ENCODE measurements at regions not wholly inside any gene's neighbourhood (a gene's known extent, or its start where the extent isn't known, plus 50 kb on each side); places are given as distances from the start of the nearest gene placed in this dataset.
"Not testable (repeated sequence)": the region's sequence is repeated elsewhere in the genome, so short reads cannot be mapped to it uniquely, and the experiment has no call there.

DNA sequence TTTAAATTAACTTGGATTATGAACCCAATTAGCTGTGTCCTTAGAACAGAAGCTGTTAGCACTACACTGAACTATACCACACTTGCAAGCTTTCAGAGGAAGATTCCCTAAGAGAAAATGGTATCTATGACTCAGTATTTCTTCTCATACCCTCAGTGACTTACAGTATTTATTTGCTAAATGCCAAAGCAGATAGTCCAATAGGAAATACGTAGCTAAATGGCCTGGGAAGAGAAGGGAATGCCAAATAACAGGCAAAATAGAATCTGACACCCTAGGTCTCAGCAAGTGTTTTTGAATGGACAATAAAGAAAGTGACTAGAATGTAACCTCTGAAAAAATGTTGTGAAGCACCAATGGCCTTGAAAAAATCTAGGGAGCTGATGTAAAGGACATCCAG, 570.8 kb downstream of the ZWINT start:
- H4K91ac ChIP-seq (ENCODE audit: low read length); H3K9ac ChIP-seq (ENCODE audit: low read length); H3K79me1 ChIP-seq (replicated peaks; ENCODE audit: low read length, poor library complexity, severe bottlenecking); H2AFZ ChIP-seq (ENCODE audit: low read depth, low read length); H2BK120ac ChIP-seq (ENCODE audit: low read depth, low read length); H3K23ac ChIP-seq (ENCODE audit: low read length in 2 of 2); H2AK5ac ChIP-seq (ENCODE audit: low read length, severe bottlenecking); H3K4me3 ChIP-seq (ENCODE audit: insufficient read depth in 1 of 2, low read depth in 1 of 2, low read length in 2 of 2); DNase-seq; H2BK5ac ChIP-seq (ENCODE audit: low read depth, low read length, poor library complexity, severe bottlenecking); H3K4me2 ChIP-seq (ENCODE audit: low read length, poor library complexity, severe bottlenecking); H3K18ac ChIP-seq (ENCODE audit: low read depth in 1 of 2, low read length in 2 of 2); H4K8ac ChIP-seq (ENCODE audit: low read length); H3K36me3 ChIP-seq (ENCODE audit: control insufficient read depth in 1 of 2, insufficient read depth in 2 of 2, low read depth in 1 of 2, low read length in 2 of 2); H3K9me3 ChIP-seq (ENCODE audit: control insufficient read depth, low read length); H3K4ac ChIP-seq (ENCODE audit: low read depth in 1 of 2, low read length in 2 of 2); H3K27me3 ChIP-seq (ENCODE audit: control insufficient read depth in 1 of 2, insufficient read depth in 1 of 2, low read length in 2 of 2); H3K14ac ChIP-seq (ENCODE audit: low read length in 2 of 2); H2BK15ac ChIP-seq (ENCODE audit: low read depth, poor library complexity, severe bottlenecking); H3K4me1 ChIP-seq (ENCODE audit: control insufficient read depth, insufficient read depth, low read depth, low read length); H3K27ac ChIP-seq (ENCODE audit: low read length, poor library complexity, severe bottlenecking); H2BK12ac ChIP-seq (ENCODE audit: low read length in 2 of 2): not testable (repeated sequence)
- 53% methylated on average over 1 of the region's 1 CpG for WGBS

DNA sequence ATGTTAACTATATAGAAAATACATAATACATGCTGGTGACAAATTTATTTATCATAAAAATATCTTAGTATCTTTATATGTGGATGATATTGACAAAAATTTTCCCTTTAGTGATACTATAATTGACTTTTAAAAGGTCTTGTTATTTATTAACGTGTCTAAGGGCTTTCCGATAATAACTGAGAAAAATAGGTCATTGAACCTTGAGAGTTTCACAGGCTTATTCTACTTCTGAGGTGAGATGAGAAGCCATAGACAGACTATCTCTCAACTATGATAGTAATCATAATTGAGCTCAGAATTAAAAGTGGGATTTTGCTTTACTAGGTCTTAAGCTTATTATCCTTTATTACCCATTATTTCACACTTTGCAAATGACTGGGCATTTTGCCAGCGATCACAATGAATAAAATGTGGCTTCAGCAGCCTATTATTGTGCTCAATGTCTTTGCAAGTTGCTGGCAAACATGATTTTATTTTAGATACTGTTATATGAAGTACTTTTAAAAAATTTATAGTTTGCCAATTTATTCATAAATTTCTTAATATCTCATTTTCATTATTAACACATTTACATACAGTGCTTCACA, 574.5 kb downstream of the ZWINT start:
- no peaks in the 10 kb centered on the region for H3K9me3 ChIP-seq (ENCODE audit: control insufficient read depth, low read length)

DNA sequence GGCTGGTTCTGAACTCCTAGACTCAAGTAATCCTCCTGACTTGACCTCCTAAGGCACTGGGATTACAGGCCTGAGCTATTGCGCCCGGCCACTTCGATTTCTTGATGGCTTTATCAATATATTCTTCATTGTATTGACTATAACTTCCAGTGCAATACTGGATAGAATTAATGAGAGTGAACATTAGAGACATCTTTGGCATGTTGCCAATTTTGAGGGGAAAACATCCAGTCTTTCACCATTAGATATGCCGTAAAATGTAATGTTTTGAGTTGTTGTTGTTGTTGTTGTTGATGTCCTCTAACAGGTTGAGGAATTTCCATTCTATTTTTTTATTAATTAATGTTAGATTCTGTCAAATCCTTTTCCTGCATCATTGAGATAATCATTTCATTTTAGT, 578.9 kb downstream of the ZWINT start:
- H3K9ac ChIP-seq (ENCODE audit: low read length): no peak overlapping the region
- H3K4ac ChIP-seq (ENCODE audit: low read depth in 1 of 2, low read length in 2 of 2): no peak overlapping the region
- H3K27me3 ChIP-seq (ENCODE audit: control insufficient read depth in 1 of 2, insufficient read depth in 1 of 2, low read length in 2 of 2): no peaks in the 10 kb centered on the region
- no peaks in the 10 kb centered on the region for H3K36me3 ChIP-seq (ENCODE audit: control insufficient read depth in 1 of 2, insufficient read depth in 2 of 2, low read depth in 1 of 2, low read length in 2 of 2)
- H3K4me3 ChIP-seq (ENCODE audit: insufficient read depth in 1 of 2, low read depth in 1 of 2, low read length in 2 of 2): no peak overlapping the region
- H2BK120ac ChIP-seq (ENCODE audit: low read depth, low read length): no peak overlapping the region
- no peak overlapping the region for H3K14ac ChIP-seq (ENCODE audit: low read length in 2 of 2)
- no peak overlapping the region for H4K8ac ChIP-seq (ENCODE audit: low read length)
- H4K91ac ChIP-seq (ENCODE audit: low read length): no peak overlapping the region
- H2BK15ac ChIP-seq (ENCODE audit: low read depth, poor library complexity, severe bottlenecking): no peak overlapping the region
- 90% methylated on average over 2 of the region's 4 CpGs for WGBS
- no peak overlapping the region for H3K18ac ChIP-seq (ENCODE audit: low read depth in 1 of 2, low read length in 2 of 2)
- no peaks in the 10 kb centered on the region for H3K9me3 ChIP-seq (ENCODE audit: control insufficient read depth, low read length)
- no peak overlapping the region for H3K4me2 ChIP-seq (ENCODE audit: low read length, poor library complexity, severe bottlenecking)
- no peak overlapping the region for H2BK12ac ChIP-seq (ENCODE audit: low read length in 2 of 2)
- peak; percentile 1 for DNase-seq
- H3K4me1 ChIP-seq (ENCODE audit: control insufficient read depth, insufficient read depth, low read depth, low read length): no peaks in the 10 kb centered on the region
- H3K79me1 ChIP-seq (replicated peaks; ENCODE audit: low read length, poor library complexity, severe bottlenecking): no peaks in the 10 kb centered on the region
- no peak overlapping the region for H2BK5ac ChIP-seq (ENCODE audit: low read depth, low read length, poor library complexity, severe bottlenecking)
- H3K27ac ChIP-seq (ENCODE audit: low read length, poor library complexity, severe bottlenecking): no peak overlapping the region
- H2AK5ac ChIP-seq (ENCODE audit: low read length, severe bottlenecking): no peak overlapping the region
- H3K23ac ChIP-seq (ENCODE audit: low read length in 2 of 2): no peak overlapping the region
- no peak overlapping the region for H2AFZ ChIP-seq (ENCODE audit: low read depth, low read length)

More for the DNA sequence above, 574.5 kb downstream of the ZWINT start:
- no peak overlapping the region for H3K4me3 ChIP-seq (ENCODE audit: insufficient read depth in 1 of 2, low read depth in 1 of 2, low read length in 2 of 2)
- WGBS: 92% methylated on average over 2 of the region's 3 CpGs
- H3K27me3 ChIP-seq (ENCODE audit: control insufficient read depth in 1 of 2, insufficient read depth in 1 of 2, low read length in 2 of 2): no peaks in the 10 kb centered on the region
- no peak overlapping the region for H2AFZ ChIP-seq (ENCODE audit: low read depth, low read length)
- no peak overlapping the region for H3K18ac ChIP-seq (ENCODE audit: low read depth in 1 of 2, low read length in 2 of 2)
- DNase-seq: no peak
- no peak overlapping the region for H2BK120ac ChIP-seq (ENCODE audit: low read depth, low read length)
- H2BK12ac ChIP-seq (ENCODE audit: low read length in 2 of 2): no peak overlapping the region
- H3K9ac ChIP-seq (ENCODE audit: low read length): no peak overlapping the region
- no peak overlapping the region for H2BK15ac ChIP-seq (ENCODE audit: low read depth, poor library complexity, severe bottlenecking)
- H2AK5ac ChIP-seq (ENCODE audit: low read length, severe bottlenecking): no peak overlapping the region
- H3K36me3 ChIP-seq (ENCODE audit: control insufficient read depth in 1 of 2, insufficient read depth in 2 of 2, low read depth in 1 of 2, low read length in 2 of 2): no peaks in the 10 kb centered on the region
- H3K27ac ChIP-seq (ENCODE audit: low read length, poor library complexity, severe bottlenecking): no peak overlapping the region
- no peak overlapping the region for H3K14ac ChIP-seq (ENCODE audit: low read length in 2 of 2)
- H3K79me1 ChIP-seq (replicated peaks; ENCODE audit: low read length, poor library complexity, severe bottlenecking): no peaks in the 10 kb centered on the region
- no peak overlapping the region for H2BK5ac ChIP-seq (ENCODE audit: low read depth, low read length, poor library complexity, severe bottlenecking)
- H4K8ac ChIP-seq (ENCODE audit: low read length): no peak overlapping the region
- H3K4me1 ChIP-seq (ENCODE audit: control insufficient read depth, insufficient read depth, low read depth, low read length): no peaks in the 10 kb centered on the region
- no peak overlapping the region for H3K4me2 ChIP-seq (ENCODE audit: low read length, poor library complexity, severe bottlenecking)
- H3K23ac ChIP-seq (ENCODE audit: low read length in 2 of 2): no peak overlapping the region
- no peak overlapping the region for H3K4ac ChIP-seq (ENCODE audit: low read depth in 1 of 2, low read length in 2 of 2)
- H4K91ac ChIP-seq (ENCODE audit: low read length): no peak overlapping the region

- no peak overlapping the region for H3K4me2 ChIP-seq (ENCODE audit: low read length, poor library complexity, severe bottlenecking)
- H3K9ac ChIP-seq (ENCODE audit: low read length): no peak overlapping the region
- H3K36me3 ChIP-seq (ENCODE audit: control insufficient read depth in 1 of 2, insufficient read depth in 2 of 2, low read depth in 1 of 2, low read length in 2 of 2): no peaks in the 10 kb centered on the region
- no peak overlapping the region for H4K91ac ChIP-seq (ENCODE audit: low read length)
- no peak overlapping the region for H3K27ac ChIP-seq (ENCODE audit: low read length, poor library complexity, severe bottlenecking)
- H2AK5ac ChIP-seq (ENCODE audit: low read length, severe bottlenecking): no peak overlapping the region
- H4K8ac ChIP-seq (ENCODE audit: low read length): no peak overlapping the region
- no CpG with 5 or more reads among the region's 1 CpG for WGBS
- H3K9me3 ChIP-seq (ENCODE audit: control insufficient read depth, low read length): no peaks in the 10 kb centered on the region
- no peak overlapping the region for H3K14ac ChIP-seq (ENCODE audit: low read length in 2 of 2)
- no peak overlapping the region for H2BK12ac ChIP-seq (ENCODE audit: low read length in 2 of 2)
- no peak overlapping the region for H2BK15ac ChIP-seq (ENCODE audit: low read depth, poor library complexity, severe bottlenecking)
- no peak overlapping the region for H3K18ac ChIP-seq (ENCODE audit: low read depth in 1 of 2, low read length in 2 of 2)
- H3K4ac ChIP-seq (ENCODE audit: low read depth in 1 of 2, low read length in 2 of 2): no peak overlapping the region
- no peak overlapping the region for H3K4me3 ChIP-seq (ENCODE audit: insufficient read depth in 1 of 2, low read depth in 1 of 2, low read length in 2 of 2)
- H3K4me1 ChIP-seq (ENCODE audit: control insufficient read depth, insufficient read depth, low read depth, low read length): no peaks in the 10 kb centered on the region
- DNase-seq: no peak
- H2BK5ac ChIP-seq (ENCODE audit: low read depth, low read length, poor library complexity, severe bottlenecking): no peak overlapping the region
- H3K23ac ChIP-seq (ENCODE audit: low read length in 2 of 2): no peak overlapping the region
- H3K79me1 ChIP-seq (replicated peaks; ENCODE audit: low read length, poor library complexity, severe bottlenecking): no peaks in the 10 kb centered on the region
- H2BK120ac ChIP-seq (ENCODE audit: low read depth, low read length): no peak overlapping the region
- no peak overlapping the region for H2AFZ ChIP-seq (ENCODE audit: low read depth, low read length)
- H3K27me3 ChIP-seq (ENCODE audit: control insufficient read depth in 1 of 2, insufficient read depth in 1 of 2, low read length in 2 of 2): no peaks in the 10 kb centered on the region
Measured at GRCh38 chr10:55766212-55766611, 594.8 kb downstream of the ZWINT start.
